Germinal center (tissue), 1 donor: ENCODE measurements at regions not wholly inside any gene's neighbourhood (a gene's known extent, or its start where the extent isn't known, plus 50 kb on each side); places are given as distances from the start of the nearest gene placed in this dataset.
A peak's percentile ranks its signal among the peaks of the same experiment; 100 is the strongest.

Experiments
- DNase-seq: peaks from one replicate; pipeline ENCODE4 v3.0.0; 2012; ENCODE audit warnings: mixed read lengths, low spot score

- DNase-seq, result no peak
Observed at GRCh38 chr18:5091741-5092140, 105.3 kb downstream of the AKAIN1 start.

GRCh38 chr18:5075297-5075696, 121.8 kb downstream of the AKAIN1 start:
- no peak for DNase-seq

GRCh38 chr18:5073026-5073944, 123.8 kb downstream of the AKAIN1 start:
- DNase-seq, result peak; percentile 19

- no peak for DNase-seq
Observed at GRCh38 chr18:5068851-5069250, 128.2 kb downstream of the AKAIN1 start.

GRCh38 chr18:5066380-5066977, 130.6 kb downstream of the AKAIN1 start:
- DNase-seq, result peak; percentile 18

- no peak for DNase-seq
Observed at GRCh38 chr18:5065615-5066014, 131.4 kb downstream of the AKAIN1 start.

GRCh38 chr18:5064841-5065370, 132.2 kb downstream of the AKAIN1 start:
- no peak for DNase-seq

- DNase-seq, result no peak
Observed at GRCh38 chr18:5061785-5062184, 135.3 kb downstream of the AKAIN1 start.

- DNase-seq, result no peak
Observed at GRCh38 chr18:5060543-5060942, 136.5 kb downstream of the AKAIN1 start.

- no peak for DNase-seq
Observed at GRCh38 chr18:5059696-5060032, 137.4 kb downstream of the AKAIN1 start.

GRCh38 chr18:5058768-5059695, 138.0 kb downstream of the AKAIN1 start:
- no peak for DNase-seq

GRCh38 chr18:5057386-5058348, 139.4 kb downstream of the AKAIN1 start:
- DNase-seq, result peak; percentile 43

GRCh38 chr18:5052491-5052890, 144.6 kb downstream of the AKAIN1 start:
- DNase-seq, result no peak

GRCh38 chr18:5051207-5051606, 145.8 kb downstream of the AKAIN1 start:
- DNase-seq, result no peak

- DNase-seq, result no peak
Observed at GRCh38 chr18:5049124-5049523, 147.9 kb downstream of the AKAIN1 start.

GRCh38 chr18:5040476-5040875, 156.6 kb downstream of the AKAIN1 start:
- DNase-seq, result no peak

- no peak for DNase-seq
Observed at GRCh38 chr18:5036523-5036922, 160.5 kb downstream of the AKAIN1 start.

- DNase-seq, result no peak
Observed at GRCh38 chr18:5031216-5031615, 165.8 kb downstream of the AKAIN1 start.

GRCh38 chr18:5030636-5031035, 166.4 kb downstream of the AKAIN1 start:
- no peak for DNase-seq

GRCh38 chr18:5029592-5029991, 167.5 kb downstream of the AKAIN1 start:
- DNase-seq, result no peak

GRCh38 chr18:5024741-5025140, 172.3 kb downstream of the AKAIN1 start:
- no peak for DNase-seq
